ENCODE measurements at regions not wholly inside any gene's neighbourhood (a gene's known extent, or its start where the extent isn't known, plus 50 kb on each side); places are given as distances from the start of the nearest gene placed in this dataset.

DNA sequence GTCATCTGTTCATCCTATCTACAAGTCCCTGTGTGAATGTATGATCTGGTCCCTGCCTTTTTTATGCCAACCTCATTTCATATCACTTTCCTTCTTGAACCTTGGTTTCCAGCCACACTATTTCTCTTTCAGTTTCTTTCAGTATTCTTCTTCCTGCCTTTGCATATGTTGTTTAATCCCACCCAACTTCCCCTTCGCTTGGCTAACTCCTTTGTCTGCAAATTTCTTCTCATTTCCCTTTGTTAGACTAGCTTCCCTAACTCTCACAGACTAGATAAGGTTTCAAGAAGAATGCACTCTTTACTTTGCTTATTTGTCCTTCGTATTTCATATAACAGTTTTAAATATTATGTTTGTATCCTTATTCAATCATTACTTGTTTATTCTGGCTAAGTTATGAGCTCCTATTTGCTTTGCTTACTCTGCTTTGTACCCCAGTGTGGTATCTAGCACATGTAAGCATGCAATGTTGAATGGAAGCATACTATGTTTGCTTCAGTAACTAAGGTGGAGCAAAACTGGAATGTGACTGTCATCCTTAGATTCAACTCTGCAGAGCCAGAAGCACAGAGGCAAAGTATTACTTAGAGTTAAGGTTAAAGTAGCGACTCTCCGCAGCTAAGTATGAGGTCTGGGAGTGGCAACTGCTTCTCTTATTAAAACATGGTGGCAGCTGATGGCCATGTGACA, 681.3 kb downstream of the CPS1 start (continued):
- TF ChIP-seq ZNF462 (CRISPR knock-in tag; IDR thresholded peaks at IDR 0.05): no peak

DNA sequence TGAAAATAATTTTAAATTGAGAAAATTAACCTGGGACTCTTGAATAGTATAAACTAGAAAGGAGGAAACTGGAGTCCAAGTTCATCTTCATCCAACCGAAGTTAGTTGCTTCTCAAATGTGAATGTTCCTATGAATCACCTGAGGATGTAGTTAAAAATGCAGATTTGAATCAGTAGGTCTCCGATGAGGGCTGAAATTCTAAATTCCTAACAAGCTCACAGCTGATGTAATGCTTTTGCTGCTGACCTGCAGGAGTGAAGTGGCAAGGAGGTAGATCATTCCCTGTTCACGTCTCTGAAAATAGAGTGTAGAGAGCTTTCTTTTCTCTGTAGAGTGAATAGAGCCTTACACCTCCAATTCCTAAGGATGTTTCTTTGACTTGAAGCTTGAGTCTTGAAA, 685.5 kb downstream of the CPS1 start:
- Histone ChIP-seq H4K20me1 (replicated peaks; ENCODE audit: insufficient read depth) (no peaks in the 10 kb centered on the region), H3K4me2 (no peak overlapping the region), H3K79me2 (replicated peaks; ENCODE audit: insufficient read depth) (no peaks in the 10 kb centered on the region), H3K27me3 (ENCODE audit: insufficient read depth) (no peaks in the 10 kb centered on the region), H2AFZ (no peak overlapping the region), H3K36me3 (ENCODE audit: insufficient read depth) (no peaks in the 10 kb centered on the region), H3K4me1 (ENCODE audit: insufficient read depth) (peaks cover 5% of the 10 kb centered on the region; the same call in 1 of the 2 replicates), H3K9me2 (ENCODE audit: insufficient read depth) (no peaks in the 10 kb centered on the region), H3F3A (replicated peaks; ENCODE audit: low read depth) (no peaks in the 10 kb centered on the region), H3K27ac (ENCODE audit: low read depth) (no peak overlapping the region), H3K4me3 (no peak overlapping the region)
- peaks cover 5% of the 10 kb centered on the region; the same call in 2 of the 3 replicates for H3K4me1 Mint-ChIP-seq
- no peak overlapping the region for H3K27ac Mint-ChIP-seq
- H3K27me3 Mint-ChIP-seq (ENCODE audit: insufficient read depth, low read depth, poor library complexity): no peaks in the 10 kb centered on the region
- DNase-seq (ENCODE audit: low spot score) (no peak), ATAC-seq (no peak)
- H3K36me3 Mint-ChIP-seq (ENCODE audit: low read depth): no peaks in the 10 kb centered on the region
- no peak overlapping the region for H3K4me3 Mint-ChIP-seq
- no peaks in the 10 kb centered on the region for H3K9me3 Mint-ChIP-seq
- TF ChIP-seq ZNF114 (CRISPR knock-in tag; IDR thresholded peaks at IDR 0.05) (no peak), CTCF (conservative IDR thresholded peaks at IDR 0.05; ENCODE audit: low read depth in 2 of 2) (no peak), ZNF462 (CRISPR knock-in tag; IDR thresholded peaks at IDR 0.05) (no peak), ZNF331 (CRISPR knock-in tag; IDR thresholded peaks at IDR 0.05; ENCODE audit: low read depth) (no peak), NANOG (IDR thresholded peaks at IDR 0.05; ENCODE audit: borderline replicate concordance) (no peak)
- TF ChIP-seq, protein P1, sequence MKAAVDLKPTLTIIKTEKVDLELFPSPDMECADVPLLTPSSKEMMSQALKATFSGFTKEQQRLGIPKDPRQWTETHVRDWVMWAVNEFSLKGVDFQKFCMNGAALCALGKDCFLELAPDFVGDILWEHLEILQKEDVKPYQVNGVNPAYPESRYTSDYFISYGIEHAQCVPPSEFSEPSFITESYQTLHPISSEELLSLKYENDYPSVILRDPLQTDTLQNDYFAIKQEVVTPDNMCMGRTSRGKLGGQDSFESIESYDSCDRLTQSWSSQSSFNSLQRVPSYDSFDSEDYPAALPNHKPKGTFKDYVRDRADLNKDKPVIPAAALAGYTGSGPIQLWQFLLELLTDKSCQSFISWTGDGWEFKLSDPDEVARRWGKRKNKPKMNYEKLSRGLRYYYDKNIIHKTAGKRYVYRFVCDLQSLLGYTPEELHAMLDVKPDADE (IDR thresholded peaks at IDR 0.05): no peak

All from GM23338 (cell line).